Tibial nerve (tissue), 4 donors: ENCODE measurements at regions not wholly inside any gene's neighbourhood (a gene's known extent, or its start where the extent isn't known, plus 50 kb on each side); places are given as distances from the start of the nearest gene placed in this dataset.

Experiments
- DNase-seq, 2 donors: peaks; one replicate each; pipeline ENCODE4 v3.0.0-alpha.2; 2019; ENCODE audit warnings: low spot score in 2 of 2
- H3K27ac ChIP-seq, 4 donors: fragments of 200-600 bp; sonication (generic) in 3 of 4; one replicate each; pipeline ENCODE4 v1.5.1; 2017 to 2019; ENCODE audit warnings: mild to moderate bottlenecking in 1 of 4
- H3K27me3 ChIP-seq, 2 donors: fragments of 200-600 bp; sonication (generic) in 1 of 2; one replicate each; pipeline versions ENCODE4 v1.5.1 to v1.6.0; 2017 to 2019
- H3K36me3 ChIP-seq, 3 donors: fragments of 200-600 bp; sonication (generic); one replicate each; pipeline ENCODE4 v1.5.1; 2018 to 2019
- H3K4me1 ChIP-seq, 4 donors: fragments of 200-600 bp; sonication (generic) in 3 of 4; one replicate each; pipeline ENCODE4 v1.5.1; 2017 to 2019
- H3K4me3 ChIP-seq, 4 donors: fragments of 200-600 bp; sonication (generic) in 3 of 4; one replicate each; pipeline ENCODE4 v1.5.1; 2017 to 2019; ENCODE audit warnings: mild to moderate bottlenecking in 1 of 4, moderate library complexity in 1 of 4
- H3K9me3 ChIP-seq, 4 donors: fragments of 200-600 bp; sonication (generic) in 3 of 4; one replicate each; pipeline ENCODE4 v1.5.1; 2017 to 2019
- EP300 ChIP-seq, 2 donors: sonication (generic); formaldehyde crosslinking; IDR thresholded peaks; one replicate each; pipeline ENCODE4 v1.6.1; 2017; ENCODE audit warnings: antibody characterized with exemption in 2 of 2, mild to moderate bottlenecking in 1 of 2
- POLR2A ChIP-seq, 2 donors: fragments of 450-650 bp; IDR thresholded peaks; one replicate each; pipeline ENCODE4 v1.6.1; 2017; ENCODE audit warnings: antibody characterized with exemption in 2 of 2, mild to moderate bottlenecking in 2 of 2, moderate library complexity in 2 of 2
- whole genome bisulfite sequencing, 2 donors: methylation state at CpG; one replicate each; pipeline ENCODE4 v1.1.5; 2018; 5-methylcytosine and 5-hydroxymethylcytosine counted together
- TF ChIP-seq, protein P1 (sequence below), 5 experiments: fragments of 200-600 bp in 3 of 5; fragments of 450-650 bp in 2 of 5; sonication (generic) in 3 of 5; IDR thresholded peaks; one replicate each; pipeline ENCODE4 v1.5.1; 2016 to 2019; ENCODE audit warnings: antibody characterized with exemption in 5 of 5, mild to moderate bottlenecking in 3 of 5, moderate library complexity in 2 of 5

DNA sequence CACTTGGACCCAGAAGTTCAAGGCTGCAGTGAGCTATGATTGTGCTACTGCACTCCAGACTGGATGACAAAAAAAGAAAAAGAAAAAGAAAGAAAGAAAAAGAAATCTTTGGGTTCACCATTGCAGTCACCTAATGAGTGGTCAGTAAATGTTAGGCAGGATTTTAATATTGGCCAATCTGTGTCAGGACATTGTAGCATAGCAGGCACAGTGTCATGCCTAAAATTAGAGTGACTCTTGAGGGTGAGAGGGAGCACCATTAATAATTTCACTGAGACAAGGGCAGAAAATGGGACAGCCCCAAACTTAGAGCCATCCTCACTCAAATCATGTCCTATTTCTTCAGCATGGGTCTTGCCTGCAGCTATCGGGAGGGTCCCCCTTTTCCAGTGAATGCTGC, 221.6 kb upstream of the NRP1 start:
- WGBS, 2 donors, result 57 to 71% methylated on average over 1 of the region's 1 CpG

GRCh38 chr10:33553748-33554571, 219.5 kb upstream of the NRP1 start:
- Histone ChIP-seq H3K4me3 (no peak overlapping the region), H3K27me3 (no peaks in the 10 kb centered on the region), H3K36me3 (no peaks in the 10 kb centered on the region), H3K4me1 (peaks cover 0 to 4% (median 0%) of the 10 kb centered on the region in 4 donors), H3K27ac (no peak overlapping the region), H3K9me3 (no peaks in the 10 kb centered on the region)
- no peak for TF ChIP-seq POLR2A (IDR thresholded peaks at IDR 0.05)
- TF ChIP-seq EP300 (IDR thresholded peaks at IDR 0.05), result no peak
- TF ChIP-seq, protein P1, sequence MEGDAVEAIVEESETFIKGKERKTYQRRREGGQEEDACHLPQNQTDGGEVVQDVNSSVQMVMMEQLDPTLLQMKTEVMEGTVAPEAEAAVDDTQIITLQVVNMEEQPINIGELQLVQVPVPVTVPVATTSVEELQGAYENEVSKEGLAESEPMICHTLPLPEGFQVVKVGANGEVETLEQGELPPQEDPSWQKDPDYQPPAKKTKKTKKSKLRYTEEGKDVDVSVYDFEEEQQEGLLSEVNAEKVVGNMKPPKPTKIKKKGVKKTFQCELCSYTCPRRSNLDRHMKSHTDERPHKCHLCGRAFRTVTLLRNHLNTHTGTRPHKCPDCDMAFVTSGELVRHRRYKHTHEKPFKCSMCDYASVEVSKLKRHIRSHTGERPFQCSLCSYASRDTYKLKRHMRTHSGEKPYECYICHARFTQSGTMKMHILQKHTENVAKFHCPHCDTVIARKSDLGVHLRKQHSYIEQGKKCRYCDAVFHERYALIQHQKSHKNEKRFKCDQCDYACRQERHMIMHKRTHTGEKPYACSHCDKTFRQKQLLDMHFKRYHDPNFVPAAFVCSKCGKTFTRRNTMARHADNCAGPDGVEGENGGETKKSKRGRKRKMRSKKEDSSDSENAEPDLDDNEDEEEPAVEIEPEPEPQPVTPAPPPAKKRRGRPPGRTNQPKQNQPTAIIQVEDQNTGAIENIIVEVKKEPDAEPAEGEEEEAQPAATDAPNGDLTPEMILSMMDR (IDR thresholded peaks at IDR 0.05), result no peak
- no peak for DNase-seq
- WGBS, 2 donors, result 86 to 91% methylated on average over 11 of the region's 11 CpGs

More for the DNA sequence above, 221.6 kb upstream of the NRP1 start:
- Histone ChIP-seq H3K36me3 (no peaks in the 10 kb centered on the region), H3K9me3 (no peaks in the 10 kb centered on the region), H3K27me3 (no peaks in the 10 kb centered on the region), H3K27ac (no peak overlapping the region), H3K4me1 (peaks cover 0 to 7% (median 0%) of the 10 kb centered on the region in 4 donors), H3K4me3 (no peak overlapping the region)
- DNase-seq, result no peak
- TF ChIP-seq, protein P1 (IDR thresholded peaks at IDR 0.05), result no peak

DNA sequence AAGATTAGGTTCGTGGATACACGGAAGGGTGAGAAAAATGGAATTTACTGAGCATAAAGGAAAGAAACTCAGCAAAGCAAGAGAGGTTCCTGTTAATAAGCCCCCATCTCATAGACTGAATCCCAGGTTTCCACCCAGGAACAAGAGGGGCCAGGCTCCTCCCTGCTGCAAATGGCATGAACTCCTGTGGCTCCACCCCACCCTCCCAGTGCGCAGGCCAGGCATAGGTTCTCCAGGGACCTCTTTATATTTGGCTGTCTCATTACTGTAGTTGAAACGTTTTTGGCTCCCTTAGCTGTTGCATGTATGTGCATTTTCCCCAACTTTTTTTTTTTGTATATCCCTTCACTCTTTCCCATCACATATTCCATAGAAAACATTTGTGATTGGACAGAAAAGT, 217.8 kb upstream of the NRP1 start:
- H3K27me3 ChIP-seq, result no peaks in the 10 kb centered on the region
- no peaks in the 10 kb centered on the region for H3K36me3 ChIP-seq
- no peak overlapping the region for H3K27ac ChIP-seq
- H3K4me1 ChIP-seq, result no peaks in the 10 kb centered on the region
- no peaks in the 10 kb centered on the region for H3K9me3 ChIP-seq
- WGBS, 2 donors, result 72 to 77% methylated on average over 4 of the region's 4 CpGs
- no peak for DNase-seq
- no peak overlapping the region for H3K4me3 ChIP-seq
- TF ChIP-seq POLR2A (IDR thresholded peaks at IDR 0.05) (no peak), EP300 (IDR thresholded peaks at IDR 0.05) (no peak)
- TF ChIP-seq, protein P1 (IDR thresholded peaks at IDR 0.05), result no peak

GRCh38 chr10:33550811-33551210, 216.3 kb upstream of the NRP1 start:
- Histone ChIP-seq H3K36me3 (no peaks in the 10 kb centered on the region), H3K9me3 (no peaks in the 10 kb centered on the region), H3K27ac (no peak overlapping the region), H3K27me3 (no peaks in the 10 kb centered on the region), H3K4me1 (no peaks in the 10 kb centered on the region), H3K4me3 (no peak overlapping the region)
- WGBS, 2 donors, result 85 to 88% methylated on average over 1 of the region's 1 CpG
- DNase-seq, result no peak
- TF ChIP-seq POLR2A (IDR thresholded peaks at IDR 0.05) (no peak), EP300 (IDR thresholded peaks at IDR 0.05) (no peak)
- TF ChIP-seq, protein P1 (IDR thresholded peaks at IDR 0.05), result no peak

GRCh38 chr10:33547976-33548375, 213.5 kb upstream of the NRP1 start:
- peaks cover 0 to 13% (median 0%) of the 10 kb centered on the region in 4 donors for H3K9me3 ChIP-seq
- no peak for DNase-seq
- WGBS, 2 donors, result 89 to 90% methylated on average over 2 of the region's 2 CpGs
- no peaks in the 10 kb centered on the region for H3K4me1 ChIP-seq
- H3K4me3 ChIP-seq, result no peak overlapping the region
- H3K27me3 ChIP-seq, result no peaks in the 10 kb centered on the region
- no peak overlapping the region for H3K27ac ChIP-seq
- no peaks in the 10 kb centered on the region for H3K36me3 ChIP-seq
- TF ChIP-seq POLR2A (IDR thresholded peaks at IDR 0.05) (no peak), EP300 (IDR thresholded peaks at IDR 0.05) (no peak)
- TF ChIP-seq, protein P1 (IDR thresholded peaks at IDR 0.05), result no peak
